ENCODE measurements at regions not wholly inside any gene's neighbourhood (a gene's known extent, or its start where the extent isn't known, plus 50 kb on each side); places are given as distances from the start of the nearest gene placed in this dataset.

DNA sequence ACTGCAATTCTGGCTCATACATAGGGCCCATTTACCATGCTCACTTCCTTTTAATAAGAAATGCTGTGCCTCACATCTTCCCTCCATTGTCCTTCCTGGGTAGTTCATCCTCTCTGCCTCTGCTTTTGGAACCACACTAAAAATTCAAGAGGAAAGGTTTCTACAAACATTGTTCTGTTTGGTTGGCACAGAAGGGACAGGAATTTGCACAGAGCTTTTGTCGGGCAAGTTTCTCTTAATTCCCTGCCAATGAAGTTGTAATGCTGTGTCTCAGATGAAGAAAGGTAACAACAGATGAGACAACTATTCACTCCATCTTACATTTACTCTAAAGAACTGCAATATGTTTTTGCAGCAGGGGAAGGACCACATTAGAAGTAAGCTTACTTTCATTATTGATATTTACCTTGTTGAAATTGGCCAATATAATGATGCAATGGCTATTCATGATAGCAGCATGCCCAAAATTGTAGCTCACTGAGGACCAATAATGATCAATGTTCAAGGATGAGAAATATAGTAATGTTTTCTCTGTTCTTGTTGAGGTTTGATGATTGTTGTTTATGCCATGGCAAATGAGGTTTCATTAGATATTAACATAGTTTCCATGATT lies 82.5 kb upstream of the HMHB1 start:
- DNase-seq = no peak

DNA sequence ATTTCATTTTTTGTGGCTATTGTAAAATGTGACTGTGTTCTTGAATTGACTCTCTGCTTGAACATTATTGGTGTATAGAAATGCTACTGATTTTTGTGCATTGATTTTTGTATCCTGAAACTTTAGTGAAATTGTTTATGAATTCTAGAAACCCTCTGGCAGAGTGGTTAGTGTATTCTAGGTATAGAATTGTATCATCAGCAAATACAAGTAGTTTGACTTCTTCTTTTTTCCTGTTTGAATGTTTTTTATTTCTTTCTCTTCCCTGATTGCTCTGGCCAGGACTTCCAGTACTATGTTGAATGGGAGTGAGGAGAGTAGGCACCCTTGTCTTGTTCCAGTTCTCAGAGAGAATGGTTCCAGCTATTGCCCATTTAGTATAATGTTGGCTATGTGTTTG lies 88.8 kb upstream of the HMHB1 start:
- DNase-seq = no peak

DNA sequence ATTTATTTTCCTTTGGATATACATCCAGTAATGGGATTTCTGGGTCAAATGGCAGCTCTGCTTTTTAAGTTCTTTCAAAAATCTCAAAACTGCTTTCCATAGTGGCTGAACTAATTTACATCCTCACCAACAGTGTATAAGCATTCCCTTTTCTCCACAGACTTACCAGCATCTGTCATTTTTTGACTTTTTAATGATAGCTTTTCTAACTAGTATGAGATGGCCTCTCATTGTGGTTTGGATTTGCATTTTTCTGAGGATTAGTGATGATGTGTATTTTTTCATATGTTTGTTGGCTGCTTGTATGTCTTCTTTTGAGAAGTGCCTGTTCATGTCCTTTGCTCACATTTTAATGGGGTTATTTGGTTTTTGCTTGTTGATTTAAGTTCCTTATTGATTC lies 90.0 kb upstream of the HMHB1 start:
- DNase-seq = no peak

DNA sequence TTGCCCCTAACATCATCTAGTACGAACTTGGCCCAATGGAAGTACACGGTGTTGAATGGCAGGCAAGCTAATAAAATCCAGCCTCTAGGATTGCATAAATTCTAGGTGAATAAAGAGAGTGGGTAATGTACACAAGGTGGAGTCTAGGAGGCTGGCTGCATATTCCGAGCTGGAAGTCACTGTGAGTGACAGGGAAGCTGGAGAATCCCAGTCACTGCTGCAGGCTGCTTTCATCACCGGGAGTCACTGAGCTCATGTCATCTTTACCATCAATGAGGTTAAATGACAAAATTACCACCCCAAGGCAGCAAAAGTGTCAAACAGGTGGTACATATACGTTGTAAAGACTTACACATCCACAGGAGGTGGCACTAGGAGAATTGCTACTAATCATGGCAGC lies 91.3 kb upstream of the HMHB1 start:
- DNase-seq = no peak

DNA sequence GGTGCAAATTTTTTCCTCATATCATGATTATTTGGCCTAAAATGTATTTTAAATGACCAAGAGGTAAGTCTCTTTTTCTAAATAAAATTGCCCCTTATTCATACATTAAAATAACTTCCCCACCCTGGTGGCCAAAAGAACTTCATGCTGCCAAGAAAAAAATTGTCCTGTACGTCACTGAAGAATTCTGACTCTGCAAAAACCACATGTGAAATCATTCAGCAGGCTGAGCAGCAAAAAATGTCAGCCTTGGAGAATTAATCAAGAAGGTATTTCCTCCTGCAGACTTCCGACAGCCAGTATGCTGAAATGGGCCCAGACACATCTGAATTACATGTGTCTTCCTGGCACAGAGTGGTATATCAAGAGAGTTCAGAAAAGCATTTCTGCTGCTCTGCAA lies 94.6 kb upstream of the HMHB1 start:
- no peak for DNase-seq

DNA sequence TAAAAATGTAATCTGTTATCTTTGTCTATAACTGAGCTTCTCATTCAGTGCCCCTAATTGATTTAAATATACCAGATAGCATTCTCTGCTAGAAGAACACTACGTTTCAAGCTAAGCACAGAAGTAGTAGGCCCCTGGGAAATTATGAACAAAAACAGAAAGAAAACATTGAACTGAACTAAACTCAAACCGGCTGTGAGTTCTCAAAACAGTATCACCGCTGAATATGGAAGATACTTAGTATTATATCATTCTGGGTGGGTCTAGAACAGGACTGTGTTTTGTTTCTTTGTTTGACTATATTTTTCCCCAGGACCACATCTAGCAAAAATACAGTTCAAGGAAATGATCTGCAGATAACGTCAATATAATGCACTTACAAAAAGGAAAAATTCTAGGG lies 95.1 kb upstream of the HMHB1 start:
- DNase-seq = no peak

DNA sequence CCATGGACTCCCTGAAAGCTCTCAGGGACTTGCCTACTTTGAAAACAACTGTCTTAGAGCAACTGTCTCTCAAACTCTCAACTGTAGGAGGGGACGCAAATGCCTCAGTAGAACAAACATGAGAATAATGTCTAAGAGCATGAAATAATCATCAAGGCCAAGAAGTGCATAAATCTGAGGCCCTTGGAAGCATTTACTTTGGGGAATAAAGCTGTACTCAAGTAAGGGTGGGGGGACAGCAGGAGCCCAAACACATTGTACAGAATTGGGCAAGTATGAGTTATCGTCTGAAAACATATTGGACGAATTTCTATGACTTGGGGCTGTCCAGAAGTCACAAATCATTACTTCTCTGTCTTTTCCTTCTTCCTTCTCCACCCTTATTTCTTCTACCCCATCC lies 96.3 kb upstream of the HMHB1 start:
- DNase-seq = no peak

DNA sequence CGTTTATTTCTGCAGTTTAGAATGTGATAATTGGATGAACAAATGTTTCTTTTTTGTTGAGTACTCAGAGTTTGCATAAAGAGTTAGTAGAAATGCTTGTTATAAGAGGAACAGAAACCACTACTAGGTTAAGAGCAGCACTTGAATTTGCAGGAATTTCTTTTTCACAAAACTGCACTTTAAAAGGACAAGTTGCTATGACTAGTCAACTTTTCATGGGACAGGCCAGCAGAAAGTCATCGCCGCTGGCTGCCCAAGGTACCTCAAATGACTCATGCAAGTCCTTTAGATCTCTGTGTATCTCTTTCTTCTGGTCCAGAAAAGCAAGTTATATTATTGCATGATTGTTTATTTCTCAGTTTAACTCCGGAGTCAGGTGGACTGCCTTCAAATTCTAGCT lies 97.3 kb upstream of the HMHB1 start:
- no peak for DNase-seq

DNA sequence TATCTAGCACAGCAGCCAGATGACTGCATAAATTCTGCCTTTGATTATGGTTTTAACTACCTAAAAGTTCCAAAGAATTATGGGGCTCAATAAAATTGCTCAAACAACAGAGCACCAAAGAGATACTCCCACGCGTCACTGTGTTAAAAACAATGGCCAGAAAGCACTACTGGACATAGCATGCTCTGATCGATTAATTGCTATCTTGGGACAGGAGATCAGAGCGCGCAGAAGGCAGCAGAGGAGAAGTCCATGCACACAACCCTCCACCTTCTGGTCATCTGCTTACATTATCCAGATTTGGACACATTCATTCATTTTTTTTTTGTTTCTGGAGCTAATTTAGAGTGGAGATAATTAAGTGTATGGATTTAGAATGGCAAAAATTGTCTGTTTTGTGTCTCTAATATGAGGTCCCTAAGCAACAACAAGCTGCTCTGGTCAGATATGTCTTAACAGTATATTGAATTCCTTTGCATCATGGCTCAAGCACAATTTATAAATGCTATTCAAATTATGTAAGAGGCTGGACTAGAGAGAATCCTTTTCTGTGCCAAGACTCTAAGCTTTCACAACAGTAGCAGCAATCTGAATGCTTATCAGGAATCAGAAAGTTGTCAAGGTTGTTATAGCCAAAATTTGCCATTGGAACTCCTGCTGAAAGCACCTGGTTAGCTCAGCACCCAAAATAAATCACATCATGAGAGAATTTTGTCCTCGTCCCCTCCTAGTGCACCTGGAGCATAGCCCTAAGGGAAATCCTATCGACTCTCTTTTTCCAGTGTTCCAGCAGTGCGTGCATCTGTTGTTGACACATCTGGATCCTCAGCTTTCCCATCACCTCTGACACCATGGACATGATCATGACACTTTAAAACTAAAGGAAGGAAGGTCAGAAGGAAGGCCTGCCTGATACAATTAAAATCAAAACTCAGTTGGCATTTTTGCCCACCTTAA lies 98.6 kb upstream of the HMHB1 start:
- no peak for DNase-seq

DNA sequence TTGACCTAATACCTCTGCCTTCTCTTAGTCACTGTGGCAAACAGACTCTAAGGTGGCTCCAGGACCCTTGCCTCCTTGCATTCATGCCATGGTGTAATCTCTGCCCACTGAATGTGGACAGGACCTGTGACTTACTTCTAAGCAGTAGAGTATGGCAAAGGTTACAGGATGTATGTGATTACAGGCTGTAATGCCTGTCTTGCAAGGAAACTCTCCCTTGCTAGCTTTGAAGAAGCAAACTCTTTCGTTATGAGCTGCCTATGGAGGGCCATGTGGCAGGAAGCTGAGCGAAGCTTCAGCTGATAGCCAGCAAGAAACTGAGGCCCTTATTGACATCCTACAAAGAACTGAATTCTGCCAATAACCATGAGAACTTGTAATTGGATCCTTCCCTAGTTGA lies 103.3 kb upstream of the HMHB1 start:
- no peak for DNase-seq

DNA sequence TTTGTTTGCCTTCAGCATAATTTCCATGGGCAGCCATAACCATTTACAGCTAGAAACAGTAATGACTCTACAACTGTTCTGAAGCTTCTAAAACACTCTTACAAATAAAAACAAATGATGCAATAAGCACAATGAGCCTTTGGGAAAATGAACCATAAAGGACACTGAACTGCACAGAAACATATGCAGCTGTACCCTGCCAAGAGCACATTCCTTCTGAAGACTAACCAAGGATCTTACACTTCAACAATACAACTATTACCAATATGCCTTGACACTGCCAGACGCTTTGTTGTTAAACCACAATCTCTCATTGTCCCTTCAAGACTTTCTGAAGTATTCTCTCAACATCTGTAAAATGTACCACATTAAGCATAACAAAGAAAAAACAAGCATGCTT lies 104.2 kb upstream of the HMHB1 start:
- DNase-seq = no peak

DNA sequence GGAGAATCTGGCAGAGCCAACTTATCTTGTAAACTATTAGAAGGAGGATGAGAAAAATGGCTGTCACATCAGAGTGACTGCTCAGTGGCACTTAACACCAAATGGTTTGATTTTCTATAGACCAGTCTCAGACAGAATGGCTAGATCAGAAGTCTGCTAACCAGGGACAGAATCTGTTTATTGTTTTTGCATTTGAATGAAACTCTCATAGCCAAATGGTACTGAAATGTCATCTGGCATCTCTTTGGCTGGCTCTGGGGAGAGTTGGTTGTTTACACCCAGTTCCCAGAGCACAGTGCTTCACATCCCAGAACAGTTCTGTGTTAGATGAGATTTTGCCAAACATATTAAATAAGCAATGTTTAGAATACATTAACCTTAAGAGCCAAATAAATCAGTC lies 106.6 kb upstream of the HMHB1 start:
- no peak for DNase-seq

DNA sequence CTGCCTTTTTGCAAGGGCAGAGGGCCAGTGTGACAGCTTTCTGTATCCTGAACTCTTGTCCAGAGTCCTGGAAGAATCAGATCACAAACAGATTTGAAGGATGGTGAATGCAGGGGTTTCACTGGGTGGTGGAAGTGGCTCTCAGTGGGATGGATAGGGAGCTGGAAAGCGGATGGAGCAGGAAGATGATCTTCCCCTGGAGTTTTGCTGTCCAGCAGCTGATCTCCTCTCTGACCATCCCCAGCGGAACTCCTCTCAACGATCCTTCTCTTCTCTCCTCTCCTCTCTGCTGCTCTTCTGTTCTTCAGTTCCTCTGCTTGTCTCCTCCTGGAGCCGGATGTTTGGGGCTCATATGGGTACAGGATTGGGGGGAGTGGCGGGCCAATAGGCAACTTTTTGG lies 108.3 kb upstream of the HMHB1 start:
- DNase-seq = no peak

DNA sequence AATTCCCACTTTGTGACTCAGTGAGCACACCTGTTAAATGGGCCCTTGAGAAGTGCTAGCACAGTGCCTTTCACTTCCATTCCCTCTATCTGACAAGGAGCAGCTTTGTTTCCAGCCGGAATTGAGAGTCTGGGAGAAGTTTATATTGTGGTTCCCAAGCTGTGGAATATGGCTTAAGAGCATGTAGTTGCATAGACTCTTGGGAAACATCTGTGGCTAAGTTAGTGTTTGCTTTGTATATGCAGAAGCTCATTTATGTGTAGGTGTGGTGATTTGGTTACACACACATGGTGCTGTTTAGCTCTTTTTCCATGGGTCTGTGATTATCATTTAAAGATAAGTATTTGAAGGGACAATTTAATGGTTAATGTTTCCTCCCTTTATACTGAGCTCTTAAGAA lies 110.5 kb upstream of the HMHB1 start:
- no peak for DNase-seq

DNA sequence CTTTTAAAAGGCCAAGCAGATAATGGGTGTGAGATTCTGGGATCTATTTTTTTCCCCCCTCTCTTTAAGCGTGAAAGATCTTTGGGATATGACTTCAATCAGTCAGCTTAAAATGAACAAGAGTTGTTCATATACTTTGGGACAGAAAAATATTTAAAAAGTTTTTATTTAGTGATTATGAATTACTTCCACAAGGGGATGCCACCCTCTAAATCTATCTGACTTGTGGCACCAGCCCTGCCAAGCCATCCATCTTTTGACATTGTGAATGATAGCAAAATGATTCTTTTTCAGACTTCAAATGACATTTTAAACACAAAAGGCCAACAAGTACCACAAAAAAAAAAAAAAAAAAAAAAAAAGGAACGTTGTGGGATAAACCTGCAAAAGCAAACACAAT lies 111.0 kb upstream of the HMHB1 start:
- DNase-seq = no peak

DNA sequence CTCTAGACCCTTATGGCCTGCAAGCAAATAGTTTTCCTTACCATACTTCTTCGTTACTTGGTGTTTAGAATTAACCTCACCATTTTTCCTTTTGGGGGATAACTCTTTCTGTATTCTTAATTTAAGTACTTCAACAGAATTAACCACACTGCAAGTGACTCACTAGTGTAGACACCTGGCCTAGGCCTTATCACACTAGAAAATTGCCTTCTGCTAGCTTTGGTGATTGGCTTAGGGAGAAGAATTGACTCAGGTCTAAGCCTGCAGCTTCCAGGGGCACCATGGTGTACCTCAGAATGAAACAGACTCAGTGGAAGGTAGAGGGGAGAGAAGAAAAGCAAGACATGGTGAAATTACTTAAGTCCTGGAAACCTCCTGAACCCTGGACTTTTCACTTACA lies 112.8 kb upstream of the HMHB1 start:
- no peak for DNase-seq

DNA sequence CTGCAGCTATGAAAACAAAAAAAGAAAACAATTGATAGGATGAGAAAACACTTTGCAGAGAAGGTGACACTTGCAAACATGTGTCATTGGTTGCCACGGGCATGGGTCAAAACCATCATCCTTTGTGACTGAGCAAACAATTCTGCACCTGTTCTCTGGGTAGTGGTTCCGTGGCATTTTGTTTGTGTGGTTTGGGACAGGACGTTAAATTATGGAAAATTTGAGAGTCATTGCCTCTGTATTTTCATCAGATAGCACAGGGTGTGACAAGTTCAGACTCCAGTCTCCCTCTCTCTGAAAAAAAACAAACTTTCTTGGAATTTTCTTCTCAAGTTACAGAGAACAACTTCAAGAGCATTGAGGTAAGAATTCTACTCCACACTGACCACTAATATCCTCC lies 113.4 kb upstream of the HMHB1 start:
- no peak for DNase-seq

DNA sequence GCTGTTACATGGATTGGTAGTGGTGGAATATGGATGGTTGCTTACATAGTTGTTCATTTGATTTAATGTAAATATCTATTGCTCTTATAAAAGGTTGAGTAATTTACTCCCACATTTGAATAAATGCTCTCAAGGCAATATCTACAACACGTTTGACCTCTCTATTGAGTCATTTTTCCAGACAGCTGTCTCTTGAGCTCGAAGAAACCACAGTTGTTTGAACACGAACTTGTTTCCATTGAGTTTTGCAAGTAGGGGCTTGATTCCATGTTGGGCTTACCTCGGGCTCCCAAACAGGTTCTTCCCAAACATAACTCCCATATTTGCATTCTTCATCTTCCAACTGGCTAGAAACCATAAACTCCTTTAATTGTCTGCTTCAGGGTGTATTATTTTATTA lies 115.0 kb upstream of the HMHB1 start:
- DNase-seq = no peak

DNA sequence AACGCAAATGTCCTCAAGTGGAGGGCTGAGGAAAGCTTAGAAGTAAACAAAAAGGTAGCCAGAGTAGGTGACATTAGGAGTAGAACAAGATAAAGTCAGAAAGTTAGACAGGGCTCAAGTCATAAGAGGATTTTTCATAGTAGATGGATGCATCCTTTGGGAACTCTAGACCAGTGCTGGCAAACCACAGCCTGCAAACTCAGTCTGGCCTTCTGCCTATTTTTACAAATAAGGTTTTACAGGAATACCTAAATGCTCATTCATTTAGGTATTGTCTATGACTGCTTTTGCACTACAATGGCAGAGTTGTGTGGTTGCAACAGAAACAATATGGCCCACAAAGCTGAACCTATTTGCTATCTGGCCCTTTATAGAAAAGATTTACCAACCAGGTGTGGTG lies 116.0 kb upstream of the HMHB1 start:
- DNase-seq = no peak

DNA sequence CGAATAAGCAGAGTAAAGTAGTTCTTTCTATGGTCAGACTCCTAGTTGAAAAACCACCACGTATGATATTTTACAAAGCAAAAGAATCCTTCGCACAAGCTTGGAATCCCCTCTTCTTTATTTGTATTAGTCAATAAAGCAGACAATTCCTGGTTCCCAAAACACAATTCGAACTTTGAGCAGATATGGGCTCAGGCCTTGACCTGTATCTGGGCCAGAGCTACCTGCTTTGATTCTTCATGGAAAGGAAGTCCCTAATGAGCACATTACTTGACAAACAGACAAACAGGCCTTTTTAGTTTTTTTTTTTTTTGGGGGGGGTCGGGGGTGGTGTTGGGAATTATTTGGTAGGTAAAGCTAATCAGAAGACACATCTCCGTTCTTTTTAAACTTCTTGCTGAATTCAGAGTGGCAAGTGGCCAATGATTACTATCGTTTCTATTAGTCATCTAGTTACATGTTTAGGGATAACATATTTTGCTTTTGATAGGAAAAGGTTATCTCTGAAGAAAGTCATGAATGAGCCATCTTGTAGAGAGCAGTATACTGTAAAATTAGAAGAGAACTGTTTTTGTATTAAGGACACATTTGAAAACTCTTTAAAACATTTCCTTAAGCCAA lies 116.6 kb upstream of the HMHB1 start:
- DNase-seq = no peak

DNA sequence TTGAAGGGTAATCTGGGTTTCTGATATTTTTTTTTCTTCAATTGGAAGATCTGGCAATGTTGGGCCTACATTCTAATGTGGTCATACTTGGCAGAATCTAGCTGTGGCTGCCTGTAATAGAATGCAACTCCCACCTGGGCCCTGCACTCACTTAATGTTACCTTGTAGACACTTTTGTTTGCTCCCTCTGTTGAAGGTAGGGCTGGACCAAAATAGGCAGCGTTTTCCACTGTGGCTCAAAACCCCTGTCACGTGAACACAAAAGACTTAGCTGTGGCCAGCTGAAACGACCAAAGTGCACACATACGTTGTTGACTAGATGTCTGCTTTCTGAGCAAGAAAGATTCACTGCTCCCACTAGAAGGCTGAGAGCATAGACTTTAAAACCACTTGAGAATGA lies 117.6 kb upstream of the HMHB1 start:
- DNase-seq = no peak

DNA sequence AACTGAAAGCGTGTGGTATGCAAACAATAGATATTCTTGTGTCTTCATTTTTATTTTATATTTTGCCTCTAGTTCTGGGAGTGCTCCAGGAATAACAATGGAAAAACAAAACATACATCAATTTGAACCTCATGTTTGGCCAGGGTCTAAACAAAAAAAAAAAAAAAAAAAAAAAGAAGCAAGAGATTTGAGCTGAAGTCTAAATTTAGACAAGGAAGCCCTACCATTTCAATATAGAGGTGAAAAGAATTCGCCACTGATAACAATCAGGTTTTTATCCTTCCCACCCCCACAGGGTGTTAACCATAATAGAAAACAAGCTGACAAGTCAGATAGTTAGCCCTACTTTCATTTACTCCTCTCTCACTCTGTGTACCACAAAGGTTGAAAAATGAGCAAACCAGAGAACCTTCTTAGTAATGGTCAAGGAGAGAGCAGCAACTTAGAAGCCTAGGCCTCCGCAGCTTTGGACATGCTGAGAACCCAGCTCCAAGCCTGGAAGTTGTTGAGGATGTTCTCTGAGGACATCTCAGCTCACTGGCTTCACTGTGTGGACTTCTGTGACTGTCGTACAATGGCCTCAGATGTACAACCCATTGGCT lies 118.2 kb upstream of the HMHB1 start:
- DNase-seq = no peak

DNA sequence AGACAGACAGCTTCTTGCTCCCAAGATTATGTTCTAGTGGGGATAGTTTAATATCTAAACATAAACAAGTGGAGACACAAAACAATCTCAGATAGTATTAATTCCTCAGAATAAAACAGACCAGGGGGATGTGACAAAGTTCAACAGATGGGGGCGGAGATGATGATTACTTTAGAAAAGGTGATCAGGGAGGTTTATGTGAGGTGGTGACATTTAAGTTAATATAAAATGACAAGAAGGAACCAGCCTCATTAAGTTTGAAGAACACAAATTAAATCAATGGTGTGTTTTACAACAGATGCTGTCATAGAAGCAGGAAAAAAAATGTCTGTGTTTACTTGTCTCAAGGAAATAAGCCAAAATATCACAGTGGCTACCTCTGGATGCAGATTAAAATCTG lies 119.6 kb upstream of the HMHB1 start:
- DNase-seq = no peak

DNA sequence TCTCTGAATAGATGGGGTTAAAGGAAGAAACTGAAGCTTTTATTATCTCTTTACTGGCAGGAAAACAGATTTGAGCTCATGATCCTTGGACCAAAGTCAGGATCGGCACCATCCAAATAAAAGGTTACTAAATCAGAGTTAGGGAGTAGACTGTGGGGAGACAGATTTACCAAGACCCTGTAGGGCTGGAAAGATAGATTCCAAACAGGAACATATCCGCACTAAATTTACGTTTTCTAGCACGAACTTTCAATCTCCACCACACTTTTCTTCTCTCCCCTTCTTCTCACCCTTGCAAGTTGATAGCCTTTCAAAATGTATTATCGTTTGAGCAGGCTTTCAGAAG lies 120.0 kb upstream of the HMHB1 start:
- DNase-seq = no peak

Measured in NCI-H187 treated with DMSO at 0.1 percent for 48 hours (cell line).